GM12865 (cell line): ENCODE measurements at regions not wholly inside any gene's neighbourhood (a gene's known extent, or its start where the extent isn't known, plus 50 kb on each side); places are given as distances from the start of the nearest gene placed in this dataset.

Experiments used
- DNase-seq: peaks from one replicate; pipeline ENCODE4 v3.0.0; 2010; ENCODE audit warnings: low read depth
- H3K4me3 ChIP-seq: 2 replicates; pipeline ENCODE4 v1.5.1; 2011; ENCODE audit warnings: mild to moderate bottlenecking, low read depth, low read length, control low read depth
- CTCF ChIP-seq: IDR thresholded peaks from 2 replicates; pipeline ENCODE4 v1.5.1; 2011; ENCODE audit warnings: low read length, control low read depth, low read depth, inconsistent platforms; ENCODE audit not compliant: insufficient read depth; ENCODE audit errors: missing control alignments

- no peak for TF ChIP-seq CTCF
- no peak overlapping the region for H3K4me3 ChIP-seq
- no peak for DNase-seq
These were observed 200.4 kb downstream of the NR4A2 start for GRCh38 chr2:156132130-156132529.

DNA sequence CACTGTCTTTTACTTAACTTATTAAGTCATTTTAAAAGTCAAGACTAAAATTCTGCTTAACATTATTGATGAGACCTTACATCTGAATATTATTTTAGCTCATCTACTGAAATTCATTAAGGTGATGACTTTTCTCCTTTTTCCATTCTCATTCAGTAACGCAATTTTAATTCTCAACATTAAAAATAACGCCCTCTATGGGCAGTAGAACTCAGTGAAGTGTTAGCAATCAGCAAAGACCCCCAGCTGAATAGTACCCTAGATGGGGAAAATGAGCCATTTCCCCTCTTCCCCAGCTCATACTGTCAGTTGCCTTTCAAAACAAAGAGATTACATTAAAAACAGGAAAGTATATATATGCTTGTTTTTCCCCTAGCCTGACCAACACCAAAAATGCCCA lies 203.3 kb downstream of the NR4A2 start:
- no peak overlapping the region for H3K4me3 ChIP-seq
- TF ChIP-seq CTCF, result no peak
- DNase-seq, result no peak

GRCh38 chr2:156125018-156125417 lies 207.5 kb downstream of the NR4A2 start:
- H3K4me3 ChIP-seq, result no peak overlapping the region
- DNase-seq, result no peak
- no peak for TF ChIP-seq CTCF

- no peak overlapping the region for H3K4me3 ChIP-seq
- no peak for TF ChIP-seq CTCF
- DNase-seq, result no peak
These were observed 208.1 kb downstream of the NR4A2 start for GRCh38 chr2:156124458-156124857.

- DNase-seq, result no peak
- no peak overlapping the region for H3K4me3 ChIP-seq
- TF ChIP-seq CTCF, result no peak
These were observed 213.6 kb downstream of the NR4A2 start for GRCh38 chr2:156118753-156119416.

DNA sequence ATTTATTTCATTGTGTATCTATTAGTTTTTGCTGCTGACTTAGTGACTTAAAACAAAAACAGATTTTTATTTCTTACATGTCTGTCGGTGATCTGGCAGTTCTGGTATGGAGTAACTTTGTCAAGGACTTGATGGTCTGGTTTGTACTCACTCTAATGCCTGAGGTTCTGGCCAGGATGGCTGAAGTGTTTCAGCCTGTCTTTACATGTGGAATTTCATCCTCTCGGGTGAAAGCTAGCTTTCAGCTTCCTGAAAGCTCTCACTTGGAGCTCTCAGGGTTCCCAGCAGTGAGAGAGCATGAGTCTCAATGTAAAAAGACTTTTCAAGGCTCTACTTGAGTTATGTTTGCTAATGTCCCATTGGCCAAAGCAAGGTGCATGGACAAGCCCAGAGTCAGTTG lies 216.4 kb downstream of the NR4A2 start:
- no peak for DNase-seq
- no peak overlapping the region for H3K4me3 ChIP-seq
- TF ChIP-seq CTCF, result no peak

- H3K4me3 ChIP-seq, result no peak overlapping the region
- TF ChIP-seq CTCF, result no peak
- no peak for DNase-seq
These were observed 217.2 kb downstream of the NR4A2 start for GRCh38 chr2:156115338-156115737.
